Trophoblast cell (in vitro differentiated cells and primary cell): ENCODE measurements at regions not wholly inside any gene's neighbourhood (a gene's known extent, or its start where the extent isn't known, plus 50 kb on each side); places are given as distances from the start of the nearest gene placed in this dataset.

ENCODE experiments used
- DNase-seq, 2 donors: peaks; one replicate each; pipeline ENCODE4 v3.0.0-alpha.2; 2016
- H2AFZ ChIP-seq: 2 replicates; pipeline ENCODE4 v1.6.1; 2013; ENCODE audit warnings: low read length, moderate library complexity, mild to moderate bottlenecking; ENCODE audit not compliant: insufficient read depth, poor library complexity
- H2AK5ac ChIP-seq: 2 replicates; pipeline ENCODE4 v1.6.1; 2013; ENCODE audit warnings: mild to moderate bottlenecking, low read length
- H2BK120ac ChIP-seq: 2 replicates; pipeline ENCODE4 v1.6.1; 2013; ENCODE audit warnings: low read length, mild to moderate bottlenecking, moderate library complexity; ENCODE audit not compliant: insufficient read depth, poor library complexity
- H2BK12ac ChIP-seq: 2 replicates; pipeline ENCODE4 v1.6.1; 2013; ENCODE audit warnings: mild to moderate bottlenecking, low read length, moderate library complexity
- H2BK5ac ChIP-seq: 2 replicates; pipeline ENCODE4 v1.6.1; 2013; ENCODE audit warnings: low read length, low read depth, moderate library complexity, mild to moderate bottlenecking; ENCODE audit not compliant: poor library complexity
- H3K14ac ChIP-seq: 2 replicates; pipeline ENCODE4 v1.6.1; 2013; ENCODE audit warnings: mild to moderate bottlenecking, low read length
- H3K18ac ChIP-seq: 2 replicates; pipeline ENCODE4 v1.6.1; 2013; ENCODE audit warnings: mild to moderate bottlenecking, low read length
- H3K23ac ChIP-seq: 2 replicates; pipeline ENCODE4 v1.6.1; 2013; ENCODE audit warnings: low read length
- H3K27ac ChIP-seq: 2 replicates; pipeline ENCODE4 v1.5.1; 2013; ENCODE audit warnings: low read depth, mild to moderate bottlenecking, inconsistent platforms, low read length, moderate library complexity
- H3K27me3 ChIP-seq: 2 replicates; pipeline ENCODE4 v1.6.1; 2013; ENCODE audit warnings: inconsistent platforms, mild to moderate bottlenecking, low read length, moderate library complexity; ENCODE audit not compliant: insufficient read depth
- H3K36me3 ChIP-seq, 2 experiments: 1 replicate in 1 of 2; 2 replicates in 1 of 2; pipeline ENCODE4 v1.6.1; 2013; ENCODE audit warnings: low read length in 2 of 2, mild to moderate bottlenecking in 2 of 2, moderate library complexity in 1 of 2; ENCODE audit not compliant: insufficient read depth in 2 of 2, control insufficient read depth in 1 of 2
- H3K4ac ChIP-seq: 2 replicates; pipeline ENCODE4 v1.6.1; 2013; ENCODE audit warnings: low read depth, mild to moderate bottlenecking, low read length, moderate library complexity
- H3K4me1 ChIP-seq, 2 experiments: 1 replicate in 1 of 2; 2 replicates in 1 of 2; pipeline ENCODE4 v1.6.1; 2013; ENCODE audit warnings: low read length in 2 of 2, mild to moderate bottlenecking in 2 of 2, moderate library complexity in 1 of 2; ENCODE audit not compliant: insufficient read depth in 2 of 2, control insufficient read depth in 1 of 2
- H3K4me2 ChIP-seq: 2 replicates; pipeline ENCODE4 v1.6.1; 2013; ENCODE audit warnings: inconsistent platforms, mild to moderate bottlenecking, low read length, moderate library complexity
- H3K4me3 ChIP-seq: 2 replicates; pipeline ENCODE4 v1.5.1; 2013; ENCODE audit warnings: mild to moderate bottlenecking, low read depth, low read length, inconsistent platforms
- H3K79me1 ChIP-seq: one replicate; pipeline ENCODE4 v1.6.1; 2013; ENCODE audit warnings: low read length
- H3K79me2 ChIP-seq: 2 replicates; pipeline ENCODE4 v1.6.1; 2013; ENCODE audit warnings: low read length, mild to moderate bottlenecking; ENCODE audit not compliant: control insufficient read depth, insufficient read depth, poor library complexity
- H3K9ac ChIP-seq: 2 replicates; pipeline ENCODE4 v1.6.1; 2013; ENCODE audit warnings: mild to moderate bottlenecking, low read length
- H3K9me3 ChIP-seq: 2 replicates; pipeline ENCODE4 v1.6.1; 2013; ENCODE audit warnings: low read depth, mild to moderate bottlenecking, control low read depth, inconsistent platforms, low read length; ENCODE audit not compliant: insufficient read depth
- H4K12ac ChIP-seq: 2 replicates; pipeline ENCODE4 v1.6.1; 2013; ENCODE audit warnings: low read depth, mild to moderate bottlenecking, low read length, moderate library complexity
- H4K8ac ChIP-seq: 2 replicates; pipeline ENCODE4 v1.6.1; 2013; ENCODE audit warnings: low read depth, mild to moderate bottlenecking, low read length, moderate library complexity
- H4K91ac ChIP-seq: one replicate; pipeline ENCODE4 v1.6.1; 2013; ENCODE audit warnings: low read depth, mild to moderate bottlenecking, low read length, moderate library complexity
- WGBS: extraction: QIAGEN DNeasy Blood & Tissue Kit; methylation state at CpG from one replicate; pipeline ENCODE4 v1.1.7; 2013; ENCODE audit warnings: missing lambda C conversion rate; ENCODE audit not compliant: insufficient read length, insufficient coverage; ENCODE audit errors: extremely low coverage; 5-methylcytosine and 5-hydroxymethylcytosine counted together

- Histone ChIP-seq H3K4me2 (no peak overlapping the region), H2BK120ac (no peak overlapping the region), H3K4ac (no peak overlapping the region), H3K79me1 (no peaks in the 10 kb centered on the region), H3K4me1 (no peaks in the 10 kb centered on the region), H3K9ac (no peak overlapping the region), H4K12ac (no peak overlapping the region), H4K91ac (no peak overlapping the region), H3K79me2 (no peaks in the 10 kb centered on the region), H3K4me3 (no peak overlapping the region), H3K14ac (no peak overlapping the region), H3K36me3 (no peaks in the 10 kb centered on the region), H3K27ac (no peak overlapping the region), H2BK5ac (no peak overlapping the region), H3K9me3 (no peaks in the 10 kb centered on the region), H3K27me3 (no peaks in the 10 kb centered on the region), H4K8ac (no peak overlapping the region), H2BK12ac (no peak overlapping the region), H2AK5ac (no peak overlapping the region), H3K23ac (no peak overlapping the region), H2AFZ (no peak overlapping the region), H3K18ac (no peak overlapping the region)
- no CpG with 5 or more reads among the region's 1 CpG for WGBS
- DNase-seq, result no peak
Measured at GRCh38 chr11:36928621-36929020, 330.6 kb upstream of the RAG2 start.

DNA sequence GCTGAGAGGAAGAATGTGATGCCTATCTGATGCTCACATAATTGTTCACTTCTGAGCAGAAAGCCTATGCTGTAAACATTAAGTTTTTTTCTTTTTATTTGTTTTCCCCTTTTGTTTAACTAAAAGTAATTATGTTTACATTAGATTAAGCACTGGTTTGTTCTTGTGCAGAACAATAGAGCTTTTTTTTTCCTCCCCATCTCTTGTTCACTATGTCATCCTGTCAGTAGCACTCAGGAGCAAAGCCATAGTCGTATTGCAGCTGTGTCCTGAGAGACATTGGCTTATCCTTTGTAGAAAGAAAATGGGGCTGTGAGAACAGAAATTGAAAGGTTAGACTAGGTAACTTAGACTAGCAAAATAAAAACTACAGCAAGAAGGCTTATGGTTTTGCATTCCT lies 301.8 kb upstream of the RAG2 start:
- no peak overlapping the region for H4K8ac ChIP-seq
- H3K4ac ChIP-seq, result no peak overlapping the region
- H3K4me2 ChIP-seq, result no peak overlapping the region
- H3K23ac ChIP-seq, result no peak overlapping the region
- H2AK5ac ChIP-seq, result no peak overlapping the region
- H2BK5ac ChIP-seq, result no peak overlapping the region
- DNase-seq, result no peak
- no peak overlapping the region for H2AFZ ChIP-seq
- WGBS, result no CpG with 5 or more reads among the region's 1 CpG
- H3K79me2 ChIP-seq, result no peaks in the 10 kb centered on the region
- no peak overlapping the region for H3K14ac ChIP-seq
- no peak overlapping the region for H2BK12ac ChIP-seq
- no peaks in the 10 kb centered on the region for H3K27me3 ChIP-seq
- H3K9me3 ChIP-seq, result no peaks in the 10 kb centered on the region
- H4K12ac ChIP-seq, result no peak overlapping the region
- H3K27ac ChIP-seq, result no peak overlapping the region
- no peak overlapping the region for H2BK120ac ChIP-seq
- no peaks in the 10 kb centered on the region for H3K36me3 ChIP-seq
- no peak overlapping the region for H3K4me3 ChIP-seq
- H3K4me1 ChIP-seq, result no peaks in the 10 kb centered on the region
- no peak overlapping the region for H3K9ac ChIP-seq
- H4K91ac ChIP-seq, result no peak overlapping the region
- no peaks in the 10 kb centered on the region for H3K79me1 ChIP-seq
- no peak overlapping the region for H3K18ac ChIP-seq

DNA sequence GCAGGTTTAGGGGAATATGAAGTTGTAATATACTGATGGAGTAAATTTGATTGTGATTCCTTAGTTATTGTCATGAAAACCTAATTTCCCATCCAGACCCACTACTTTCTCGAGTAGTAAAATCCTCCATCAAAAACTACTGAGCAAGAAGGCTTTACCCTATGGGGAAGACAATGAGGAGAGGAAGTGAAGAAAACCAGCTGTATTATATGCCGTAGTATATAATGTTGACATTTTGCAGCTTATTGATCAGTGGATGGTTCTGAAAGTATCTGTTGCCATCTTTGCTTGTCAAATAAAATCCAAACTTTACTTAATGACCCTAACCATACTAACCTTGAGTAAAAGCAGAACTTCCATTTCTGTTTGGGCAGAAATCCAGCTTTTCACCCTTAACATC lies 292.8 kb upstream of the RAG2 start:
- Histone ChIP-seq H3K4me1 (peaks cover 0 to under 1% of the 10 kb centered on the region in 2 experiments), H2AFZ (no peak overlapping the region), H2BK5ac (no peak overlapping the region), H3K27ac (no peak overlapping the region), H2AK5ac (no peak overlapping the region), H4K8ac (no peak overlapping the region), H3K18ac (no peak overlapping the region), H3K9me3 (no peaks in the 10 kb centered on the region), H3K4ac (no peak overlapping the region), H4K91ac (no peak overlapping the region), H4K12ac (no peak overlapping the region), H3K23ac (no peak overlapping the region), H3K27me3 (no peaks in the 10 kb centered on the region), H3K79me2 (no peaks in the 10 kb centered on the region), H3K4me2 (no peak overlapping the region), H3K9ac (no peak overlapping the region), H2BK120ac (no peak overlapping the region), H3K4me3 (no peak overlapping the region), H3K14ac (no peak overlapping the region), H3K36me3 (no peaks in the 10 kb centered on the region), H2BK12ac (no peak overlapping the region), H3K79me1 (no peaks in the 10 kb centered on the region)
- DNase-seq, result no peak
- WGBS, result no CpG with 5 or more reads among the region's 2 CpGs

DNA sequence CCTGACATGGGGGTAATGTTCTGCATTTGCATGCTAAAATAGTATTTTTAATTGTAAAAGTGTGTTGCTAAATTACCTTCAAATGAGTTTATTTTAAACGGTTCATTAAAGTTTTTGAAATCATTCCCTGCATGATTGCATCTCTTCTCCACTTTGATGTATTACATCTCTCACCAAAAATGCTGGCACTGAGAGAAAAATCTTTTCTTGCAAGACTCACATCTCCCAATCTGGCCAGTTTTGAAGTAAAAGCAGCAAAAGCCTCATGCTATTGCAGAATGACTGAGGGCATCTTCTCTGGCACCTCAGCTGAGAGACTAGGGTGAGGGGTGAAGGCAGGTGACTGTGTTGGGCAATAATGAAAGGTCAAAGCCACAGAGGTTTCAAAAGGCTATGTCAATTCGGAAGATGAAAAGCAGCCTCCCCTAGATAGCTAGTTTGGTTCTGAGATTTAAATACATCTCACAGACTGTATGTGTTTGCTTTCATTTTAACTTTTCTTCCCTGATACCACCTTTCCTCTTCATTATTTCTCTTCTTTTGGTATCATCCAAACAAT lies 292.2 kb upstream of the RAG2 start:
- no peak overlapping the region for H2BK120ac ChIP-seq
- no peak overlapping the region for H4K91ac ChIP-seq
- no peak overlapping the region for H3K14ac ChIP-seq
- H3K4me1 ChIP-seq, result peaks cover 0 to 4% of the 10 kb centered on the region in 2 experiments
- H4K8ac ChIP-seq, result no peak overlapping the region
- H3K4ac ChIP-seq, result no peak overlapping the region
- no peaks in the 10 kb centered on the region for H3K79me1 ChIP-seq
- H3K18ac ChIP-seq, result no peak overlapping the region
- H3K27me3 ChIP-seq, result no peaks in the 10 kb centered on the region
- no peaks in the 10 kb centered on the region for H3K36me3 ChIP-seq
- no peaks in the 10 kb centered on the region for H3K79me2 ChIP-seq
- no peak overlapping the region for H2AFZ ChIP-seq
- WGBS, result no CpG with 5 or more reads among the region's 2 CpGs
- H2BK5ac ChIP-seq, result no peak overlapping the region
- H3K27ac ChIP-seq, result no peak overlapping the region
- H3K4me3 ChIP-seq, result no peak overlapping the region
- DNase-seq, result no peak
- no peak overlapping the region for H2BK12ac ChIP-seq
- H4K12ac ChIP-seq, result no peak overlapping the region
- no peak overlapping the region for H2AK5ac ChIP-seq
- H3K4me2 ChIP-seq, result no peak overlapping the region
- H3K9me3 ChIP-seq, result no peaks in the 10 kb centered on the region
- no peak overlapping the region for H3K9ac ChIP-seq
- H3K23ac ChIP-seq, result no peak overlapping the region
